DMS 273 (cell line): ENCODE measurements at regions not wholly inside any gene's neighbourhood (a gene's known extent, or its start where the extent isn't known, plus 50 kb on each side); places are given as distances from the start of the nearest gene placed in this dataset.

Experiments
- DNase-seq: peaks from one replicate; lab custom pipeline; 2025; ENCODE audit not compliant: unreplicated experiment; lab: John Stamatoyannopoulos, UW

GRCh38 chr6:74956559-74957428, 249.1 kb downstream of the COL12A1 start:
- DNase-seq: no peak

- no peak for DNase-seq
Measured at GRCh38 chr6:74953708-74954107, 252.1 kb downstream of the COL12A1 start.

- DNase-seq: no peak
Measured at GRCh38 chr6:74946961-74947360, 258.9 kb downstream of the COL12A1 start.

GRCh38 chr6:74942130-74942529, 263.7 kb downstream of the COL12A1 start:
- no peak for DNase-seq

GRCh38 chr6:74941424-74941823, 264.4 kb downstream of the COL12A1 start:
- DNase-seq: no peak

GRCh38 chr6:74939721-74940620, 265.9 kb downstream of the COL12A1 start:
- DNase-seq: no peak

GRCh38 chr6:74939151-74939708, 266.6 kb downstream of the COL12A1 start:
- DNase-seq: peak; percentile 5

- no peak for DNase-seq
Measured at GRCh38 chr6:74937936-74938335, 267.9 kb downstream of the COL12A1 start.

- DNase-seq: no peak
Measured at GRCh38 chr6:74936886-74937285, 269.0 kb downstream of the COL12A1 start.

- no peak for DNase-seq
Measured at GRCh38 chr6:74932232-74932888, 273.5 kb downstream of the COL12A1 start.

GRCh38 chr6:74931558-74931957, 274.3 kb downstream of the COL12A1 start:
- no peak for DNase-seq

- no peak for DNase-seq
Measured at GRCh38 chr6:74928203-74928602, 277.6 kb downstream of the COL12A1 start.

- no peak for DNase-seq
Measured at GRCh38 chr6:74927299-74927698, 278.6 kb downstream of the COL12A1 start.

- DNase-seq: no peak
Measured at GRCh38 chr6:74925683-74926082, 280.2 kb downstream of the COL12A1 start.

- DNase-seq: no peak
Measured at GRCh38 chr6:74914888-74915287, 291.0 kb downstream of the COL12A1 start.

- DNase-seq: no peak
Measured at GRCh38 chr6:74912234-74912633, 293.6 kb downstream of the COL12A1 start.

- no peak for DNase-seq
Measured at GRCh38 chr6:74902846-74903245, 303.0 kb downstream of the COL12A1 start.

GRCh38 chr6:74902089-74902488, 303.8 kb downstream of the COL12A1 start:
- no peak for DNase-seq

- DNase-seq: no peak
Measured at GRCh38 chr6:74901576-74901975, 304.3 kb downstream of the COL12A1 start.

GRCh38 chr6:74899416-74899815, 306.4 kb downstream of the COL12A1 start:
- peak; percentile 3 for DNase-seq

GRCh38 chr6:74892091-74892490, 313.8 kb downstream of the COL12A1 start:
- DNase-seq: no peak
